ENCODE measurements at regions not wholly inside any gene's neighbourhood (a gene's known extent, or its start where the extent isn't known, plus 50 kb on each side); places are given as distances from the start of the nearest gene placed in this dataset.
"Not testable (repeated sequence)": the region's sequence is repeated elsewhere in the genome, so short reads cannot be mapped to it uniquely, and the experiment has no call there.

GRCh38 chr4:181776264-181777054, 466.7 kb upstream of the TENM3 start:
- no peak for DNase-seq

- DNase-seq: no peak
Measured at GRCh38 chr4:181777518-181777917, 465.7 kb upstream of the TENM3 start.

- no peak for DNase-seq
Measured at GRCh38 chr4:181784881-181785280, 458.3 kb upstream of the TENM3 start.

GRCh38 chr4:181792641-181793040, 450.6 kb upstream of the TENM3 start:
- no peak for DNase-seq

DNA sequence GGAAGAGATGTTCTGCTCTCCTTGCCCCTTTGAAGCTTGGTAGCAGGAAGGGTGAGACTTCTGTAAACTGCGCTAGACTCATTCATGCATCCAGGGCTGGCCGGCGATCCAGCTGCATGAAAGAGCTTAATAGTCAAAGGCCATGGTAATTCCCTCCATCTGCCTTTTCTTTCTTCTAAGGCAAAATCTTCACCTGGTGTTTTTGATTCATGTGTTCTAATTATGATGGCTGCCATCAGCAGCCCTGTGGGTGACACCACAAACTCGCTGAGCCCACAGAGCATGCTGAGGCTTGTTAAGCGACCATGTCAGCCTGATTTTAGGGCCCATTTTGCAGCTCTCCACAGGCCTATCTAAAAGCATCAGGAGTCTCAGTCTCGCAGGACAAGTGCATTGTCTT, 450.1 kb upstream of the TENM3 start:
- DNase-seq: no peak

DNA sequence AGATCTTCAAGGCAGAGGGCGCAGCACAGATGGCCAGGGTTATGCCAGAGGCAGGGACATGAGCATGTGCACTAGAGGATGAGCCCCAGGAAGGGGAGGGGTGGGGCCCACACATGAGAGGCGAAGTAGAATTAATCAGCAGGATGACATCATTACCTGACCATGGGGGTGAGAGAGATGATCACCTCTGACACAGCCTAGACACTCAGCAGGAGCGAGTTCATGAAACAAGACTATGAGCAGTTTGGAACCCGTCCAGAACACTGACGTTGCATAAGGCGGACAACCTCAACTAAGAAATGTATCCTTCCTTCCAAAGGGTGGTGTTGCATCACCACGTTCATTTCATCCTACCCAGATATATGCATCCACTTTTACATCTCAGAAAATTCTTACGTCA, 446.7 kb upstream of the TENM3 start:
- DNase-seq: no peak

DNA sequence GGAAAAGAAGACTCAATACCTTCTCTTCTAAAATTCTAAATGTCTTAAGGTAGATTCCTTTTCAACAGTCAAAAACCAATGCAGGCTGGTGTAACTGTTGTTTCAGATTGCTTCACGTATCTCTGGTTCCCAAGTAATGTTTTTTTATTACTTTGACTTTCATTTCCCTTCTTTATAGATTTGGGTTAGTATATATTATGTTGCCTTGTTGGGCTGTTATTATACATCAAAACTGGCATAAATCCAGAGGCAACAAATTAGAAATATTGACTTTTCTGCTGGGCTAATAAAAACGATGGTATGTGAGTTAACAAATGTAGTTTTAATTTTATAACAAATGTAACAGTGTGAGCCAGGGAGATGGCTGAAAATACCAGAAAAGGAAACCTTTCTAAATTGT, 444.7 kb upstream of the TENM3 start:
- DNase-seq: no peak

- DNase-seq: no peak
Measured at GRCh38 chr4:181799561-181800069, 443.6 kb upstream of the TENM3 start.

DNA sequence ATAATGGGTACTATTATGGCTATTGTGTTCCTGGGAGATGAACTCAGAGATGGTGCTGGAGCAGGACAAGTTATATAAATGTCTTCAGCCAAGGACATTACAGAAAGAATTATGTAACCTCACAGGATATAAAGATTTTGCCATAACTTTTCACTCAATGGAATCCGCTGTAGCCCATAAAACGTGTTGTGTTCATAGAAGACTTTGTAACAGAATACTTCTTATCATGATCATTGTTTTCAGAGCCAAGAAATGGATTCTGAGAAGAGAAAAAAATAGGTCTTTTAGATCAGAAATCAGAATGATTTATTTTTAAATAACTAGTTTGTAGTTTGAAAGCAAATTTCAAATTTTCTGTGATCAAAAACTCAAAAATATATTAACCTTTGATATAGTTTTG, 441.0 kb upstream of the TENM3 start:
- no peak for DNase-seq

DNA sequence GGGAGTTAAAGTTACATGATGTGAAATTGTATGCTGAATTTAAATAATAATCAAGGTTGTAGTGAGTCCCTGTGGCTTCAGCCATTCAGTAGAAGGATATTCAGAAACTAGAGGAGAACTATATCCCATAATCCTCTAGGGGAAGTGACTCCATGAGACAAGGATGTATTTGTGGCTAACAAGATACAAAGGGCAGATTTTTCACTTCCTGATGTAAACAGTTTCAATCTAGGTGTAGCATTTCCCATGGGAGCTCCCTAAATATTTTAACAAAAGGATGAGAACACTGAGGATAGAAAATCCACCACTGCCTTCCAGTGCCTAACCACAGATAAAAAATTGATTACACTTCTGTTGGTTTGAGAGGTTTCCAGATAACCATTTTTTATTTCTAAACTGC, 435.4 kb upstream of the TENM3 start:
- no peak for DNase-seq

- no peak for DNase-seq
Measured at GRCh38 chr4:181810711-181811110, 432.5 kb upstream of the TENM3 start.

- DNase-seq: not testable (repeated sequence)
Measured at GRCh38 chr4:181811550-181811949, 431.7 kb upstream of the TENM3 start.

- no peak for DNase-seq
Measured at GRCh38 chr4:181819946-181820345, 423.3 kb upstream of the TENM3 start.

- DNase-seq: no peak
Measured at GRCh38 chr4:181820553-181820952, 422.6 kb upstream of the TENM3 start.

DNA sequence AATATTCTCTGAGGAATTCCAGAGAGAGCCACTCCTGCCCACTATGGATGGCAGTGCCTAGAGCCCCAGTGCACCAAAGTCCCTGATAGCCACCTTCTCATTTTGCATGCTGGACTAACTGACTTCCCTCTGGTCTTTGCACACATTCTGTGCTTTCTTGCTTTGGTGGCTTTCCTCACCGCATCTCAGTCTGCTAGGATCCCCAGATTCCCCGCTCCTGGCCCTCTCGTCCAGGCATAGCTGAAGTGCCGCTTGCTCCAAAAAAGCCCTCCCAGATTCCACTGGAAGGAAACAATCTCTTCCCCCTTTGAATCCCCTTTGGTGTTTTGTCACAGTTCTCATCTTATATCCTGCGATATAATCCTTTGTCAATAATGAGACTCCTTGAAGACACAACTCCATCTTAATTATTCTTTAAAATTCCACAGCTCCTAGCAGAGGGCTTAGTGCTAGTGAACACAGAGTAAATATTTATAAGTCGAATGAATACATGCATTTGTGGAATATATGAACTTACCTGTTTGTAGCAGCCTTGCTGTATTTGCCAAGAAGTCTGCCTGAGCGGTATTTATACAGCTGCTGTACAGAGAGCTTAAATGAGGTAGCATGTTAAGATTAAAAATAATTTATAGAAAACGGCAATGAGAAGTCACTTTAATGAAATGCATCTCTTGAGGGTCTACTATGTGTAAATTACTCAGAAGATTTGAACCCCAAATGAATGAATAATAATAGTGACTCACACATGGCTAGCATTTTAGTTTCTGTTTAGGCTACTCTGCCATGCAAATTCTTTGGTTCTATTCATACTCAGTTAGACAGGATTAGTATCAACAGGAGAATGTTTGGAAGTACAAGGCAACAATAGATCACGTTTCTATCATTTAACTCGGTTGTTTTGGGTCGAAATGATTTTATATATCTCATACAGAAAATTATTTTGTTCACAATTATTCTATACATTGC, 421.9 kb upstream of the TENM3 start:
- DNase-seq: no peak

DNA sequence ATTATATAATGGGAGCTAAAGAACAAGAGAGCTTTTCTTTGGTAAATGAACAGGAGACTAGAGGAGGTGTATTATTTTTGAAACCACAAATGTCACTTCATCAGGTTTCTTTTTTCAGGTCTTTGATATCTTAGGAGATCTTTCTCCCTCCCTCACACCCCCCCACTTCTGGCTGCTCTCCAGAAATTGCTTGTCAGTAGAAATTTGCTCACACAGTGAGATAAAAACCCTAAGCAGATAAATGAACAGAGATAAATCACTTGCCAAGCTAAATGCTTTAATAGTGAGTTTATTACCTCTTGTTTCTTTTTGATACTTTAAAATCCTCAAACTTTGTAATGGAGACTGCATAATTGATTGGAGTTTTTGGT, 421.2 kb upstream of the TENM3 start:
- no peak for DNase-seq

DNA sequence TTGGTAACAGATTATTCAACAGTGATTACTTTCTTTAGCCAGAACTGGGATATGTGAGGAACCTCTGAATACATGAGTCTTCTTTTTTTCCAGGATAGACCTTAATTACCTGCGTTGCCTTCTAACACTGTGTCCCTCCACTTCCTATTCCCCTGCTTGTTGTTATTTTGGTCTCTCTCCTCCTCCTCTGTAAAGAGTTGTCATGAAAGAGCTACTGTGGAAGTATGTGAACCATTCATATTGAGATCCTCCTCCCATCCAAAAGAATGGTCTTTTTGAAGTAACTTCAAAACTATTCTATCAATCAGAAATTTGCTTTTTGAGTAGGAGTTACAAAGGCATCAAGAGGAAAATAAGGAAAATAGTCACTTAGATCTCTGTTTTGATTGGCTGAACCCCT, 420.0 kb upstream of the TENM3 start:
- no peak for DNase-seq

GRCh38 chr4:181823645-181824044, 419.6 kb upstream of the TENM3 start:
- no peak for DNase-seq

GRCh38 chr4:181825564-181825963, 417.6 kb upstream of the TENM3 start:
- DNase-seq: no peak

DNA sequence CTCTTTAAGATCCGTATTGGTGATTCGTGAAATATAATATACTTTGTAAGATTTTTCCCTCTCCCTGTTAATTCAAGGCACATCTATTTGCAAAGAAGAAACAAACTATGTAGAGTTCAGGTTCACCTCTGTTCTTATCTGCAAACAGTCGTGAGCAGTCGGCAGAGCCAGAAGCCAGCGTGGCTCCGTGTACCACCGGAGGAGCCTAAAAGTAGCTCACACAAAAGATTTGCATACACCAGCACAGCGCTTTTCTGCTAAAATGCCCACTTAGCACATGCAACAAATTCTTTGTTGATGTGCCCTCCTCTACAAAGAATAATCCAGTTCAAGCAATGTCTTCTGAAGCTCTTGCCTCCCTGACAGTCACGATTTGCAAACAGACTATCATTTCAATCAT, 416.0 kb upstream of the TENM3 start:
- DNase-seq: no peak

DNA sequence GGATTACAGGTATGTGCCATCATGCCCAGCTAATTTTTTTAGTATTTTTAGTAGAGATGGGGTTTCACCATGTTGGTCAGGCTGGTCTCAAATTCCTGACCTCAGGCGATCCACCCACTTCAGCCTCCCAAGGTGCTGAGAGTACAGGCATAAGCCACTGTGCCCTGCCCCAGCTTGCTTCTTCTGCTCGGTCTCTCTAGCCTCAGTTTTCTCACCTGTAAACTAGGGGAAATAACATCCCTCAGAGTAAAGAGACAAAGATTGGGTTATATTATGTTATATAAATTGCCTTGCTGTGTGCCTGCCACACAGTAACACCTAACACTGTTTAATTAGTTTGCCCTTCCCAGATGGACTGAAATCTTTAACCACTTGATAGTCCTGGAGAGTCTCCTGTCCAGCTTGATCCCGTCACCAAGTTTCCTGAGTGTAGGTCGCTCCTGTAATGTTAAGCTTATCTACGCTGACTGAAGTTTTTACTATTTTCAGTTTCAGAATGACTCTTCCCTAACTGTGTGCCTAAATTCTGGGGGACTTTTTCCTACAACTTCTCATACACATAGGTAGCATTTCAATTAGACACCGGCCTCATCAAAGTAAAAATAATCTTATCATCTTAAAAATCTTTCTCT, 412.7 kb upstream of the TENM3 start:
- no peak for DNase-seq

DNA sequence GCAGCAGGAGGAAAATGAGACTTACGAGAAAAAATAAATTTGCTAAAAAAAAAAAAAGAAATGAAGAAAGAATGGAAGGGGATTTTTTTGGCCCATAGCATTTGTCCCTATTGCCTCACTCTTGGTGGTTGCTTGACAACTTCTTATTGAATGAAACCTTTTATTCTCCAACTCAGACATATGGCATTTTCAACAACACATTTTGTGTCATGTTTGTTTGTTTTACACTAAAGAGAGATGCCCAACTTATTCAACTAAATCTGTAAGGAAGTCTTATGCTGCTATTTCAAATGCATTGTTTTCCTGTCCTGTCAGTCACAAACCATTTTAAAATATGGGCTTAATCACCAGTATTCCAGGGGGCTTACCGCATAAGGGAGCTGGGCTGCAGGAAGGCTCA, 409.1 kb upstream of the TENM3 start:
- no peak for DNase-seq

DNA sequence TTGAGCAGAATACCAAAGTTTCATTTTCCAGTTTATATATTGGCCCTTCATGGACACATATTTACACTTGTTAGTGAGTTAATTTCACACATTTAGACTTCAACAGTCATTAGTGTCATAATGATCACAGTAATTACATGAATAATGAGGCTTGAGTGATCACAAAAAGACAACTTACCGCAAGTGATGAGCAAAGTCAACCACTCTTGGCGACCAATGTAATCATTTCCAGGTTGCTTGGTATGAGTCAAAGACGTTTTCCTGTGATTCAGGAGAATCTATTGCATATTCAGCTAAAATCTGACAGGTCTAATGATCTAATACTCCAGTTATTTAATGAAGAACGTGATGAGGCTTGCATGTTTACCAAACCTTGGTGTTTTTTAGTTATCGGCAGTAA, 407.9 kb upstream of the TENM3 start:
- DNase-seq: no peak

DNA sequence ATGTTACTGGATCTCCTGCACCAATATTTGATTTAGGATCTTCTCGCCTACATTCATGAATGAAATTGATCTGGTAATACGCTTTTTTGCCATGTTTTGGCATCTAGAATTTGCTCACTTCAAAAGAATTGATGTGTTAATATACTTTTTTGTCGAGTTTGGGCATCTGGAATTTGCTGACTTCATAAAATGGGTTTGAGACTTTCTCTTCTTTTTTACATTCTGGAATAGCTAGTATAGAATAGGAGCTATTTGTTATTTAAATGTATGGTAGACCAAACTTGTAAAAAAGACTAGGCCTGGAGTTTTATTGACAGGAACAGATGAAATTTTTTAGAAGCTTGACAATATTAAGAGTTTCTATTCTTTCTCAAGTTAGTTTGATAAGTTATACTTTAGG, 404.9 kb upstream of the TENM3 start:
- no peak for DNase-seq

Measured in activated CD4-positive, alpha-beta T cell treated with anti-CD3 and anti-CD28 coated beads for 1 hour (primary cell).